Vagina (tissue), 2 donors: ENCODE measurements at regions not wholly inside any gene's neighbourhood (a gene's known extent, or its start where the extent isn't known, plus 50 kb on each side); places are given as distances from the start of the nearest gene placed in this dataset.

Experiments
- POLR2A ChIP-seq, 2 donors: fragments of 450-650 bp; IDR thresholded peaks; one replicate each; pipeline ENCODE4 v1.6.1; 2017; ENCODE audit warnings: antibody characterized with exemption in 2 of 2, mild to moderate bottlenecking in 2 of 2, moderate library complexity in 2 of 2
- POLR2AphosphoS5 ChIP-seq, 2 donors: sonication (generic); formaldehyde crosslinking; IDR thresholded peaks; one replicate each; pipeline ENCODE4 v1.9.0; 2017; ENCODE audit warnings: antibody characterized with exemption in 2 of 2, mild to moderate bottlenecking in 2 of 2, low read depth in 1 of 2; ENCODE audit not compliant: insufficient read depth in 1 of 2
- TF ChIP-seq, protein P1 (sequence below), 3 experiments: fragments of 450-650 bp in 2 of 3; fragments of 200-600 bp in 1 of 3; sonication (generic) in 1 of 3; IDR thresholded peaks; one replicate each; pipeline ENCODE4 v1.5.1; 2017 to 2019; ENCODE audit warnings: antibody characterized with exemption in 3 of 3, mild to moderate bottlenecking in 2 of 3, moderate library complexity in 2 of 3

GRCh38 chr1:98327220-98327861, 334.2 kb upstream of the SNX7 start:
- TF ChIP-seq, protein P1, sequence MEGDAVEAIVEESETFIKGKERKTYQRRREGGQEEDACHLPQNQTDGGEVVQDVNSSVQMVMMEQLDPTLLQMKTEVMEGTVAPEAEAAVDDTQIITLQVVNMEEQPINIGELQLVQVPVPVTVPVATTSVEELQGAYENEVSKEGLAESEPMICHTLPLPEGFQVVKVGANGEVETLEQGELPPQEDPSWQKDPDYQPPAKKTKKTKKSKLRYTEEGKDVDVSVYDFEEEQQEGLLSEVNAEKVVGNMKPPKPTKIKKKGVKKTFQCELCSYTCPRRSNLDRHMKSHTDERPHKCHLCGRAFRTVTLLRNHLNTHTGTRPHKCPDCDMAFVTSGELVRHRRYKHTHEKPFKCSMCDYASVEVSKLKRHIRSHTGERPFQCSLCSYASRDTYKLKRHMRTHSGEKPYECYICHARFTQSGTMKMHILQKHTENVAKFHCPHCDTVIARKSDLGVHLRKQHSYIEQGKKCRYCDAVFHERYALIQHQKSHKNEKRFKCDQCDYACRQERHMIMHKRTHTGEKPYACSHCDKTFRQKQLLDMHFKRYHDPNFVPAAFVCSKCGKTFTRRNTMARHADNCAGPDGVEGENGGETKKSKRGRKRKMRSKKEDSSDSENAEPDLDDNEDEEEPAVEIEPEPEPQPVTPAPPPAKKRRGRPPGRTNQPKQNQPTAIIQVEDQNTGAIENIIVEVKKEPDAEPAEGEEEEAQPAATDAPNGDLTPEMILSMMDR (IDR thresholded peaks at IDR 0.05): no peak
- TF ChIP-seq POLR2A (IDR thresholded peaks at IDR 0.05) (no peak), POLR2AphosphoS5 (IDR thresholded peaks at IDR 0.05; ENCODE audit: insufficient read depth in 1 of 2, low read depth in 1 of 2) (no peak)
